ENCODE measurements at regions not wholly inside any gene's neighbourhood (a gene's known extent, or its start where the extent isn't known, plus 50 kb on each side); places are given as distances from the start of the nearest gene placed in this dataset.

- WGBS, 2 donors = 67 to 72% methylated on average over 7 of the region's 7 CpGs
Measured at GRCh38 chr20:25135031-25135430, 53.1 kb upstream of the VSX1 start.

DNA sequence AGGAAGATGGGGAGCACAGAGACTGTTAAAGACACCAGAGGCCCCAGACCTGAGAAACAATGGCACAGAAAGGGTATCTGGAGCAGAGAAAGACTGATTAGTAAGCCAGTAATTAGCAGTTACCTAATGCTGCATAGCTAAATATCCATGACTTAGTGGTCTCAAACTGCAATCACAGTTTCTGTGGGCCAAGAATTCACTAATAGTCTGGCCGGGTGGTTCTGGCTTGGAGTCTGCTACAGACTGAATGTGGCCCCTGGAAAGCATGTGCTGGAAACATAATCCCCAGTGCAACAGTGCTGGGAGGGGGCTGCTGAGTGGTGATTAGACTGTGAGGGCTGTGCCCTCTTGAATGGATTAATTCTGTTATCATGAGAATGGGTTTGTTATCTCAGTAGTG lies 54.1 kb upstream of the VSX1 start:
- WGBS, 2 donors = 63 to 80% methylated on average over 1 of the region's 1 CpG
- Histone ChIP-seq H3K27ac (peak overlapping the region in 1 of 4 donors; percentile 28), H3K4me3 (no peak overlapping the region), H3K27me3 (no peaks in the 10 kb centered on the region), H3K36me3 (no peaks in the 10 kb centered on the region), H3K4me1 (peaks cover 0 to 5% (median 0%) of the 10 kb centered on the region in 4 donors), H3K9me3 (no peaks in the 10 kb centered on the region)
- DNase-seq (ENCODE audit: low spot score in 2 of 2) = no peak
- no peak for TF ChIP-seq EP300 (IDR thresholded peaks at IDR 0.05)
- no peak for TF ChIP-seq POLR2A (IDR thresholded peaks at IDR 0.05)
- no peak for TF ChIP-seq CTCF (IDR thresholded peaks at IDR 0.05)

More at GRCh38 chr20:25135031-25135430, 53.1 kb upstream of the VSX1 start:
- DNase-seq (ENCODE audit: low spot score in 2 of 2) = no peak
- peaks cover 0 to 5% (median 0%) of the 10 kb centered on the region in 4 donors for H3K4me1 ChIP-seq
- no peaks in the 10 kb centered on the region for H3K9me3 ChIP-seq
- H3K4me3 ChIP-seq = no peak overlapping the region
- TF ChIP-seq EP300 (IDR thresholded peaks at IDR 0.05) = no peak
- no peak for TF ChIP-seq POLR2A (IDR thresholded peaks at IDR 0.05)
- TF ChIP-seq CTCF (IDR thresholded peaks at IDR 0.05) = no peak
- H3K27ac ChIP-seq = no peak overlapping the region
- H3K27me3 ChIP-seq = no peaks in the 10 kb centered on the region
- H3K36me3 ChIP-seq = no peaks in the 10 kb centered on the region

GRCh38 chr20:25136643-25137559 lies 55.0 kb upstream of the VSX1 start:
- Histone ChIP-seq H3K4me3 (no peak overlapping the region), H3K9me3 (no peaks in the 10 kb centered on the region), H3K27me3 (no peaks in the 10 kb centered on the region), H3K27ac (peak overlapping the region in 1 of 4 donors; percentile 2), H3K36me3 (no peaks in the 10 kb centered on the region), H3K4me1 (peaks cover 0 to 5% (median 0%) of the 10 kb centered on the region in 4 donors)
- WGBS, 2 donors = 27% methylated on average over 6 of the region's 6 CpGs
- peak in 1 of 2 donors; percentile 39 for TF ChIP-seq EP300 (IDR thresholded peaks at IDR 0.05)
- no peak for TF ChIP-seq POLR2A (IDR thresholded peaks at IDR 0.05)
- TF ChIP-seq CTCF (IDR thresholded peaks at IDR 0.05) = no peak
- DNase-seq (ENCODE audit: low spot score in 2 of 2) = peak; percentile 18 to 36

- no peak for DNase-seq (ENCODE audit: low spot score in 2 of 2)
- H3K27ac ChIP-seq = no peak overlapping the region
- no peak for TF ChIP-seq EP300 (IDR thresholded peaks at IDR 0.05)
- TF ChIP-seq CTCF (IDR thresholded peaks at IDR 0.05) = no peak
- TF ChIP-seq POLR2A (IDR thresholded peaks at IDR 0.05) = no peak
- H3K4me3 ChIP-seq = no peak overlapping the region
- H3K27me3 ChIP-seq = no peaks in the 10 kb centered on the region
- no peaks in the 10 kb centered on the region for H3K9me3 ChIP-seq
- H3K36me3 ChIP-seq = no peaks in the 10 kb centered on the region
- WGBS, 2 donors = 76% methylated on average over 12 of the region's 12 CpGs
- peaks cover 0 to 5% (median 0%) of the 10 kb centered on the region in 4 donors for H3K4me1 ChIP-seq
Measured at GRCh38 chr20:25139029-25139705, 56.3 kb upstream of the ENTPD6 start.

GRCh38 chr20:25140968-25141367 lies 54.5 kb upstream of the ENTPD6 start:
- 91 to 97% methylated on average over 5 of the region's 5 CpGs for WGBS, 2 donors
- H3K4me3 ChIP-seq = no peak overlapping the region
- H3K36me3 ChIP-seq = no peaks in the 10 kb centered on the region
- H3K4me1 ChIP-seq = peaks cover 0 to 5% (median 0%) of the 10 kb centered on the region in 4 donors
- DNase-seq (ENCODE audit: low spot score in 2 of 2) = no peak
- no peaks in the 10 kb centered on the region for H3K9me3 ChIP-seq
- H3K27ac ChIP-seq = no peak overlapping the region
- TF ChIP-seq POLR2A (IDR thresholded peaks at IDR 0.05) (no peak), EP300 (IDR thresholded peaks at IDR 0.05) (no peak), CTCF (IDR thresholded peaks at IDR 0.05) (no peak)
- H3K27me3 ChIP-seq = no peaks in the 10 kb centered on the region

Measured in tibial nerve (tissue), 4 donors.